ENCODE measurements at regions not wholly inside any gene's neighbourhood (a gene's known extent, or its start where the extent isn't known, plus 50 kb on each side); places are given as distances from the start of the nearest gene placed in this dataset.
"Not testable (repeated sequence)": the region's sequence is repeated elsewhere in the genome, so short reads cannot be mapped to it uniquely, and the experiment has no call there.

DNA sequence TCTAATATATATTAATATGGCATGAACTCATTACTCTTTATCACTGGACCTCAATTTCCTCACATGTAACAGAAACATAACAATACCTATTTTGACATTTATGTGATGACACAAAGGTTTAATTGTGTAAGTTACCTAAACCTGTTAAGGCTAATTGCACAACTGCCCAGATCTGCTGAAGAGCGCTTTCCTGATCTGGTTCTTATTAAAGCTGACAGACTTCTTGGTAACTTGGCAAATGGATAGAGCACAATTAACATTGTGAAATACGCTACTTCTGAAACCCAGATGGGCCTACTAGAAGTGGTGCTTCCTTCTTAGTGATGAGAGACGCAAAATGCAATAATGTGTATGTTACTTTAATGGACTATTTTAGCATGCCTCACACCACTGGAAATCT, 1767.2 kb upstream of the RAG2 start:
- no peak for DNase-seq

- DNase-seq = no peak
Observed at GRCh38 chr11:38356255-38356654, 1758.2 kb upstream of the RAG2 start.

DNA sequence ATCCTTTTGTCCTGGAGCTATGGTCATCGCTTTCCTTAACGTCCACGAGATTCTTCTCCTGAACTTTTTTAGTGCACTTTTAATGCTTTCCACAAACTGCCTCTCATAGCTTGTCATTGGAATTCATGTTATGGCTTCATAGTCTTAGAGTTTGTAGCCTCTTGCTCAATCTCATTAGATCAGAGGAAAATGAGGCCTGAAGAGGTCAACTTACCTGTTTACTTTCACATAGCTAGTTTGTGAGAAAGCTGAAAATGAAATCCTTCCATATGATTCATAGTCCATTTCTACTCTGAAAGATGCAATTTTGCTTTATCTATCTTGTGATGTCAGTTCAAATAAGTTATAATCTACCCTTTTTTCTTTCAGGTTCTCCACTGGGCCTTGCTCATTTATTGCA, 1747.2 kb upstream of the RAG2 start:
- DNase-seq = no peak

- DNase-seq = not testable (repeated sequence)
Observed at GRCh38 chr11:38341612-38342011, 1743.6 kb upstream of the RAG2 start.

GRCh38 chr11:38339835-38340440, 1741.9 kb upstream of the RAG2 start:
- DNase-seq = no peak

GRCh38 chr11:38338022-38338421, 1740.0 kb upstream of the RAG2 start:
- not testable (repeated sequence) for DNase-seq

GRCh38 chr11:38332046-38332445, 1734.0 kb upstream of the RAG2 start:
- no peak for DNase-seq

DNA sequence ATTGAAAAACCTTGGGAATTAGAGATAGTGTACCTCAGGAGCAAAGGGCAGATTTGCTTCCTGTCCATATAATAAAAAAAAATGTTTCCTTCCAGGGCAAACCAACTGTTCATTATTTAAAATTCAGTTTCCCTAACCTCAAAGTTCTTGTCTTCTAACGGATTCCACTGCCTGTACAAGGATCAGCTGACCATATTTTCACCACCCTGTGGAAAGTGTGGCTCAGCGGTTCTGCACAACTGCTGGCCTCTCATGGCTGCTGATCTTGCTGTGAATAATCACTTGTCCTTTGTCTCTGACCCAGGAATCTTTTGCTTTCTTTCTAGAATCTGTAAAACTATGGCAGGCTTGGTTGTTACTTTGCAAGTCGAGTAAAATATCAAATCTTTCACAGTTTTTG, 1732.5 kb upstream of the RAG2 start:
- no peak for DNase-seq

GRCh38 chr11:38323961-38324761, 1726.1 kb upstream of the RAG2 start:
- DNase-seq = no peak

DNA sequence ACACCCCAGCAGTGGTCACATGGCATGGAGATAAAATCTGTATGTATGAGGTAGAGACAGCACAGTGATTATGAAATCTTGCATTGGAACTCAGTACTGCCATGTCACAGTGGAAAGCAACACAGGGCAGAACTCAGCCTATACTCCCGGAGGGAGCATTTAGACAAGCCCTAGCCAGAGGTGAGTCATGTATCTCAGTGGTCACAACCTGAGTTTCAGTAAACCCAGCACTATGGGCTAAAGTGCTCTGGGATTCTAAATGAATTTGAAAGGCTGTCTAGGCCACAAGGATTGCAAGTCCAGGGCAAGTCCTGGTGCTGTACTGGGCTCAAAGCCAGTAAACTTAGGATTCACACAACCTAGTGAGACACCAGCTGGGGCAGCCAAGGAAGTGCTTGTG, 1717.1 kb upstream of the RAG2 start:
- DNase-seq = no peak

DNA sequence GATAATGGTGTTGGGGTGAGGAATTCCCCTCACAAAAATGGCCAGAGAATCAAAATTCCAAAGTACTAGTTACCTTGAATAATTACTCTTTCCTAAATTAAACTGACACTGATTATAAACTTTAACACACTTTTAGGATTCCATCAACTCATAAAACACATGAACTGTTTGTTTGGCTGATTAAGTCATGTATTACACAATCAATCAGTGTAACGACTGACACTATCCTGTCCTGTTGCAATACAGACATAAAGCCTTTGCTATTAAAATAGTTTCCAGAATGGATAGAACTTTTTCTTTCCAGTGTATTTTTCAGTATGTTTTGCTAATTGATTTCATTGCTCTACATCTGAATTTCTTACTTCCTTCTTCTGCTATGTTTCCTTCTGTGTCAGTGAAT, 1709.4 kb upstream of the RAG2 start:
- DNase-seq = no peak

DNA sequence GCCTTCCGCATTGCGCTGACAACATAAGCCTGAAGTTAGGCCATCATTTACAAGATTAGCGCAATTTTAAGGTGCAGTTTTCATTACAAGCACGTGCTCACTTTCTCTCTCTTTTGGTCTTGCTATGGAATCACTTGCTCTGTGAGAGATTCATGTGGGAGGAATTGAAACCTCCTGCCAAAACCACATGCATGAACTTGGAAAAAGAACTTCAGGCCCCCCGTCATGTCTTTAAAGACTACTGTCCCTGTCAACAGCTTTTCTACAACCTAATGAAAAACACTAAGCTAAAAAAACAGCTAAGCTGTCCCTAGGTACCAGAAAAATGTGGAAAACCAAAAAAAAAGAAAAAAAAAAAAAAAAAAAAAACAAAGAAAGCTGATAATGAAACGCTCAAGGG, 1707.6 kb upstream of the RAG2 start:
- DNase-seq = no peak

- DNase-seq = no peak
Observed at GRCh38 chr11:38304926-38305325, 1706.9 kb upstream of the RAG2 start.

DNA sequence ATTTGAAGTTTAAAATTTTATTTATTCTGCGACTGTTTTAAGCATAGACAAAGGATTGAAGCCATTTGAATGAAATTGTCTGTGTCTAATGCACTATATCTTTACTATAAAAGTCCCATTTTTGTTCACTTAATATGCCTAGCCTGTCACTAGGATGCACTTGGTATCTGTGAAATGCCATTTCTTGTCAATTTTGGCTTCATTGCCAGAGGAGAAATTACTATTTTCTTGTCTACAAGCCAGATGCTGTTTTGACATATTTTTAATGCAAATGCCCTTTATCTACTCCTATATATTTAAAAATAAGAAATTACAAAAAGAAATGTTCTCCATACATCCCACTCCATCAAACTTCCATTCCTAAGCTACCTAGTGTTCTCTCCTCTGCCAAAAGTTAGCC, 1704.5 kb upstream of the RAG2 start:
- no peak for DNase-seq

DNA sequence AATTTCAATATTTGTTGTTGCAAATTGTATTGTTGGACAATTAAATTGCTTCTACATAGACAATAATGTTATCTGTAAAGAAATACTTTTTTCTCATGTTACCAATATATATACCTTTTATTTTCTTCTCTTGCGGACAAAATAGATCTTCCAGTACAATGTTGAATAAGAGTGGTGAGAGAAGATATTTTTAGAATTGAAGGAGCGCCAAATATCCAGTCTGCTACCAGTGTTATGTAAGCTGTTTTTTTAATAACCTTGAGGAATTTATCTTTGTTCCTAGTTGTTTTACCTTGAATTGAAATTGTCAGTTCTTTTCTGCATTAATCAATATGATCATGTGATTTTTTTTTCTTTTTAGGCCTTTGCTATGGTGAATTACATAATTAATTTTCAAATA, 1702.5 kb upstream of the RAG2 start:
- no peak for DNase-seq

GRCh38 chr11:38296211-38296776, 1698.3 kb upstream of the RAG2 start:
- no peak for DNase-seq

GRCh38 chr11:38282718-38283117, 1684.7 kb upstream of the RAG2 start:
- DNase-seq = no peak

DNA sequence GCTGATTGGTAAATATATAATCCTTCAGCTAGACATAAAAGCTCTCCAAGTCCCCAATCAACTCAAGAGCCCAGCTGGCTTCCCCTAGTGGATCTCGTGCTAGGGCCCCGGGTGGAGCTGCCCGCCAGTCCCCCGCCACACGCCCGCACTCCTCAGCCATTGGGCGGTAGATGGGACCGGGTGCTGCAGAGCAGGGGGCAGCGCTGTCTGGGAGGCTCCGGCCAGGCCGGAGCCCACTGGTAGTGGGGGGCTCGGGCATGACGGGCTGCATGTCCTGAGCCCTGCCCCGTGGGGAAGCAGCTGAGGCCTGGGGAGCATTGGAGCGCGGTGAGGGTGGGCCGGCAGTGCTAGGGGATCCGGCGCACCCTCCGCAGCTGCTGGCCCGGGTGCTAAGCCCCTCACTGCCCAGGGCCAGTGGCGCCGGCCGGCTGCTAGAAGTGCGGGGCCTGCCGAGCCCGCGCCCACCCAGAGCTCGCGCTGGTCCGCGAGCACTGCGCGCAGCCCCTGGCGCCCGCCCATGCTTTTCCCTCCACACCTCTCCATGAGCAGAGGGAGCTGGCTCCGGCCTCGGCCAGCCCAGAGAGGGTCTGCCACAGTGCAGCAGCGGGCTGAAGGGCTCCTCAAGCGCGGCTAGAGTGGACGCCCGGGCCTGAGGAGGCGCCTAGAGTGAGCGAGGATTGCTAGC, 1680.6 kb upstream of the RAG2 start:
- no peak for DNase-seq

- DNase-seq = no peak
Observed at GRCh38 chr11:38274031-38274430, 1676.0 kb upstream of the RAG2 start.

- no peak for DNase-seq
Observed at GRCh38 chr11:38272376-38272775, 1674.3 kb upstream of the RAG2 start.

GRCh38 chr11:38266691-38267090, 1668.7 kb upstream of the RAG2 start:
- DNase-seq = no peak

GRCh38 chr11:38256436-38256835, 1658.4 kb upstream of the RAG2 start:
- no peak for DNase-seq

DNA sequence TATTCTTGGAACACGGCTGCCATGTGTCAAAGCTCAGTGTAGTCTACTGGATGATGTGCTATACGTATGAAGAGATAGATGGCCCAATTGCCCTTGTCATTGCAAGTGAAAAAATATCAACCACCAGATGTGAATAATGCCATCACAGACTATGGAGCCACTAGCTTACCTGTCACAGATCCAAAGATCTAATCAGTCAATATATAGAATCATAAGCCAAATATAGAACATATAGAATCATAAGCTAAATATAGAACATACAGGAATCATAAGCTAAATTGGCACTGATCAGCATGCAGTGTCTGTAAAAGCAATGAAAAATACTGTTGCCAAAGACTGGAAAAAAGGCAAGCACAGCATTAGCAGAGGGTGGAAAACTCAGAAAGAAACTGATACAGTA, 1656.9 kb upstream of the RAG2 start:
- no peak for DNase-seq

DNA sequence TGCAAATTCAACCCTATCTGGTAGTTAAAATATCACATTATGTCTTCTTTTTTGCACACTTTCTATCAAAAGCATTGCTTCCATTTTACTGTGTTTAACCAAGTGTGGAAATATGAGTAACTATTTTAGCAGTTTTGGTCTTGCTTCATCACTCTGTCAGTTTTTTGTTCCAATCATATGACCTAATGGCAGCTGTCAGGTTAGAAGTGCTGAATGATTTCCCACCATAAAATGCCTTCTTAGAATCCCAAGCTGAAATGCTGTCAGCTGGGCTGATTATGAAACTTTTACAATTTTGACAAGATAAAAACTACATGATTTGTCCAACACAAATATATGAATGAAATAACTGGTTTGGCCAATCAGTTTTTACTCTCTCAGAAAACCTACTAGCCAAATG, 1654.6 kb upstream of the RAG2 start:
- no peak for DNase-seq

All from DMS79 (cell line).